GM21447 (cell line): ENCODE measurements at regions not wholly inside any gene's neighbourhood (a gene's known extent, or its start where the extent isn't known, plus 50 kb on each side); places are given as distances from the start of the nearest gene placed in this dataset.

Experiments
- ATAC-seq: cut with Tn5 transposase; IDR thresholded peaks from one replicate; pipeline ENCODE4 v1.9.1; 2021; ENCODE audit not compliant: unreplicated experiment

- ATAC-seq: no peak
Observed at GRCh38 chr9:106726070-106726815, 136.7 kb upstream of the ZNF462 start.

GRCh38 chr9:106727969-106728368 is 135.0 kb upstream of the ZNF462 start:
- no peak for ATAC-seq

GRCh38 chr9:106728860-106729259 is 134.1 kb upstream of the ZNF462 start:
- ATAC-seq: no peak

- ATAC-seq: no peak
Observed at GRCh38 chr9:106731910-106732309, 131.1 kb upstream of the ZNF462 start.

GRCh38 chr9:106733828-106734380 is 129.1 kb upstream of the ZNF462 start:
- no peak for ATAC-seq

- ATAC-seq: no peak
Observed at GRCh38 chr9:106737516-106737915, 125.5 kb upstream of the ZNF462 start.

GRCh38 chr9:106738109-106738508 is 124.9 kb upstream of the ZNF462 start:
- no peak for ATAC-seq

- no peak for ATAC-seq
Observed at GRCh38 chr9:106745457-106745856, 117.5 kb upstream of the ZNF462 start.

GRCh38 chr9:106745876-106746275 is 117.1 kb upstream of the ZNF462 start:
- ATAC-seq: no peak

GRCh38 chr9:106751681-106752080 is 111.3 kb upstream of the ZNF462 start:
- ATAC-seq: no peak

GRCh38 chr9:106752581-106752980 is 110.4 kb upstream of the ZNF462 start:
- ATAC-seq: no peak

GRCh38 chr9:106753155-106753671 is 109.8 kb upstream of the ZNF462 start:
- ATAC-seq: peak; percentile 95

GRCh38 chr9:106755736-106756135 is 107.2 kb upstream of the ZNF462 start:
- no peak for ATAC-seq

- ATAC-seq: no peak
Observed at GRCh38 chr9:106757514-106757913, 105.5 kb upstream of the ZNF462 start.

GRCh38 chr9:106758911-106759310 is 104.1 kb upstream of the ZNF462 start:
- peak; percentile 95 for ATAC-seq

- no peak for ATAC-seq
Observed at GRCh38 chr9:106761493-106761892, 101.5 kb upstream of the ZNF462 start.

- no peak for ATAC-seq
Observed at GRCh38 chr9:106766616-106767015, 96.3 kb upstream of the ZNF462 start.

- no peak for ATAC-seq
Observed at GRCh38 chr9:106769331-106769730, 93.6 kb upstream of the ZNF462 start.

GRCh38 chr9:106771608-106772007 is 91.4 kb upstream of the ZNF462 start:
- no peak for ATAC-seq

GRCh38 chr9:106772523-106773290 is 90.3 kb upstream of the ZNF462 start:
- no peak for ATAC-seq

- ATAC-seq: no peak
Observed at GRCh38 chr9:106773750-106774149, 89.2 kb upstream of the ZNF462 start.

GRCh38 chr9:106775960-106776359 is 87.0 kb upstream of the ZNF462 start:
- no peak for ATAC-seq
